HL-60 (cell line): ENCODE measurements at regions not wholly inside any gene's neighbourhood (a gene's known extent, or its start where the extent isn't known, plus 50 kb on each side); places are given as distances from the start of the nearest gene placed in this dataset.

Source experiments
- CTCF ChIP-seq: IDR thresholded peaks from one replicate; pipeline ENCODE4 v1.5.1; 2011; ENCODE audit warnings: low read length, control low read depth, inconsistent platforms; ENCODE audit not compliant: insufficient read depth
- POLR2AphosphoS5 ChIP-seq: IDR thresholded peaks from 2 replicates; pipeline ENCODE4 v1.6.1; 2012; ENCODE audit warnings: low read depth
- REST ChIP-seq: IDR thresholded peaks from 2 replicates; pipeline ENCODE4 v1.6.1; 2012; ENCODE audit warnings: low read depth; ENCODE audit not compliant: insufficient replicate concordance

- TF ChIP-seq CTCF (no peak), POLR2AphosphoS5 (no peak), REST (no peak)
Measured at GRCh38 chr3:95615592-95616310, 1198.6 kb upstream of the EPHA6 start.
